Psoas muscle (tissue), 7 donors: ENCODE measurements at regions not wholly inside any gene's neighbourhood (a gene's known extent, or its start where the extent isn't known, plus 50 kb on each side); places are given as distances from the start of the nearest gene placed in this dataset.

Source experiments
- ATAC-seq, 4 donors: fragments of 200-7000 bp; cut with Tn5 transposase; one replicate each; pipeline ENCODE4 v1.9.1; 2020; ENCODE audit warnings: moderate library complexity in 3 of 4, mild to moderate bottlenecking in 2 of 4
- DNase-seq, 2 donors: peaks; one replicate each; pipeline ENCODE4 v3.0.0-alpha.2; 2020
- H3K27ac ChIP-seq: fragments of 200-600 bp; one replicate; pipeline ENCODE4 v1.8.0; 2022
- H3K27me3 ChIP-seq, 3 donors: fragments of 200-600 bp in 1 of 3; one replicate each; pipeline versions ENCODE4 v1.6.1 to v1.8.0; 2013 to 2022; ENCODE audit warnings: low read length in 2 of 3, mild to moderate bottlenecking in 2 of 3, moderate library complexity in 1 of 3; ENCODE audit not compliant: insufficient read depth in 3 of 3
- H3K36me3 ChIP-seq, 2 donors: fragments of 200-600 bp in 1 of 2; one replicate each; pipeline versions ENCODE4 v1.6.1 to v1.8.0; 2013 to 2022; ENCODE audit warnings: low read depth in 1 of 2, mild to moderate bottlenecking in 1 of 2, moderate library complexity in 1 of 2; ENCODE audit not compliant: insufficient read depth in 1 of 2
- H3K4me1 ChIP-seq: fragments of 200-600 bp; one replicate; pipeline ENCODE4 v1.8.0; 2022
- H3K4me3 ChIP-seq: fragments of 200-600 bp; one replicate; pipeline ENCODE4 v1.8.0; 2022; ENCODE audit warnings: mild to moderate bottlenecking
- H3K9me3 ChIP-seq: fragments of 200-600 bp; one replicate; pipeline ENCODE4 v1.8.0; 2022
- WGBS, 3 donors: extraction: QIAGEN DNeasy Blood & Tissue Kit; methylation state at CpG; one replicate each; pipeline versions ENCODE4 v1.1.6 to v1.1.7; 2013; 5-methylcytosine and 5-hydroxymethylcytosine counted together
- intact Hi-C, 2 donors: fragments of 100-400 bp; cut with DNase I; formaldehyde crosslinking; loops; one replicate each; pipeline versions ENCODE4 v1.11.0 to v1.14.2; 2022
- TF ChIP-seq, protein P1 (sequence below): fragments of 200-600 bp; IDR thresholded peaks from one replicate; pipeline ENCODE4 v1.8.0; 2022; ENCODE audit warnings: antibody characterized with exemption
- donor health status: healthy with polysubstance abuse.
- donor health status: DM: no; HTN: no; CAD: no; lungs with moderate emphysema.
- donor health status: Bipolar disorder and iron deficiency.
- donor health status: healthy.
- donor health status: DM: yes; HTN: yes; CAD: no.
- donor health status: DM: no; HTN: no; CAD: no.
- donor health status: DM: yes; HTN: yes; CAD: no.

DNA sequence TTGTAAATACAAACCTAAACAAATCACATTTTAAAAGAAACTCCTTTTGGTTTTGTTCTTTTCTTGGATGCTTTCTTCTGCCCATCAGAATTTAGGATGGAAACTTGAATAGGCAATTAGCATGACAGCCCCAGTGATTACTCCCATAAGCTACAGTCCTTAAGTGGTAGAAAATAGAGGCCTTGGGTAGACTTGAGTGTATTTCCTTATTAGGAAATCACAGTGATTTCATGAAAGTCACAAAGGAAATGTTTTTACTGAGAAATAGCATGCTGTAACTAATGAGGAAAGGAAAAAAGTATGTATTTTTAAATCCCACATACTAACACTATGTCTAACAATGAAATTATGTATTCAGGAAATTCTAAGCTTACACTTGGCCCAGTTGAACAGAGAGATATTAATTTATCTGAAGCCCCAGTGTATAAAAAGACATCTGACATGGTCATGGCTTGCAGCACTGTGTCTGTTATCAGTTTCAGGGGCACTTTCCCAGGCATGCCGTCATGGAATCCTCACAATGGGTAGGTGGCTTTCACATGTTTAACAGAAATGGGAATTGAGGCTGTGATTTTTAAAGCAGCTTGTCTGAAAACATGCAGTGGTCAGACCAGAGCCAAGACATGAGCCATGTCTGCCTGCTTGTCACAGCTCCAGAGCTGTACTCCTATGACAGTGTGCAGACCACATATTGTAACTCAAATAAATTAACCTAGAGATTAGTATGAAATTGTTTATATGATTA lies 79.7 kb upstream of the TRIB2 start:
- H3K27ac ChIP-seq, result no peak overlapping the region
- WGBS, 3 donors, result 21 to 30% (median 30%) methylated on average over 1 of the region's 1 CpG
- no peaks in the 10 kb centered on the region for H3K36me3 ChIP-seq
- intact Hi-C loops, result no loop called here
- no peak for DNase-seq
- no peaks in the 10 kb centered on the region for H3K27me3 ChIP-seq
- TF ChIP-seq, protein P1, sequence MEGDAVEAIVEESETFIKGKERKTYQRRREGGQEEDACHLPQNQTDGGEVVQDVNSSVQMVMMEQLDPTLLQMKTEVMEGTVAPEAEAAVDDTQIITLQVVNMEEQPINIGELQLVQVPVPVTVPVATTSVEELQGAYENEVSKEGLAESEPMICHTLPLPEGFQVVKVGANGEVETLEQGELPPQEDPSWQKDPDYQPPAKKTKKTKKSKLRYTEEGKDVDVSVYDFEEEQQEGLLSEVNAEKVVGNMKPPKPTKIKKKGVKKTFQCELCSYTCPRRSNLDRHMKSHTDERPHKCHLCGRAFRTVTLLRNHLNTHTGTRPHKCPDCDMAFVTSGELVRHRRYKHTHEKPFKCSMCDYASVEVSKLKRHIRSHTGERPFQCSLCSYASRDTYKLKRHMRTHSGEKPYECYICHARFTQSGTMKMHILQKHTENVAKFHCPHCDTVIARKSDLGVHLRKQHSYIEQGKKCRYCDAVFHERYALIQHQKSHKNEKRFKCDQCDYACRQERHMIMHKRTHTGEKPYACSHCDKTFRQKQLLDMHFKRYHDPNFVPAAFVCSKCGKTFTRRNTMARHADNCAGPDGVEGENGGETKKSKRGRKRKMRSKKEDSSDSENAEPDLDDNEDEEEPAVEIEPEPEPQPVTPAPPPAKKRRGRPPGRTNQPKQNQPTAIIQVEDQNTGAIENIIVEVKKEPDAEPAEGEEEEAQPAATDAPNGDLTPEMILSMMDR, result no peak
- no peaks in the 10 kb centered on the region for H3K9me3 ChIP-seq
- no peaks in the 10 kb centered on the region for H3K4me1 ChIP-seq
- no peak overlapping the region for H3K4me3 ChIP-seq
- no peak for ATAC-seq

DNA sequence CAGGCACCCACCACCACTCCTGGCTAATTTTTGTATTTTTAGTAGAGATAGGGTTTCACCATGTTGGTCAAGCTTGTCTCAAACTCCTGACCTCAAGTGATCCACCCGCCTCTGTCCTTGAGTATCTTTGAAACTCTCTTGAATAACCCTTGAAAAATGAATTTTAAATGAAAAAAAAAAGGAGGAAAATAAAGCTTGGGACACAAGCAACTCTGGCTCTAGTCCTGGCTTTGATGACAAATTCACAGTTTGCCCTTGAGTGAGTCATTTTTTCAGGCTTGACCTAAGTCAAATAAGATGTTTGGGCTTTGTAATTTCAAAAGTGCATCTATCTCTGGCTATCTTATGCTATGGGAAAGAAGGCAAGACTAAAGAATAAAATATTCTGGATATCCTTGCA lies 79.0 kb upstream of the TRIB2 start:
- Histone ChIP-seq H3K27me3 (no peaks in the 10 kb centered on the region), H3K4me3 (no peak overlapping the region), H3K36me3 (no peaks in the 10 kb centered on the region), H3K4me1 (no peaks in the 10 kb centered on the region), H3K27ac (no peak overlapping the region), H3K9me3 (no peaks in the 10 kb centered on the region)
- 86 to 100% (median 93%) methylated on average over 1 of the region's 1 CpG for WGBS, 3 donors
- no peak for DNase-seq
- intact Hi-C loops, result no loop called here
- no peak for ATAC-seq
- TF ChIP-seq, protein P1, result no peak

DNA sequence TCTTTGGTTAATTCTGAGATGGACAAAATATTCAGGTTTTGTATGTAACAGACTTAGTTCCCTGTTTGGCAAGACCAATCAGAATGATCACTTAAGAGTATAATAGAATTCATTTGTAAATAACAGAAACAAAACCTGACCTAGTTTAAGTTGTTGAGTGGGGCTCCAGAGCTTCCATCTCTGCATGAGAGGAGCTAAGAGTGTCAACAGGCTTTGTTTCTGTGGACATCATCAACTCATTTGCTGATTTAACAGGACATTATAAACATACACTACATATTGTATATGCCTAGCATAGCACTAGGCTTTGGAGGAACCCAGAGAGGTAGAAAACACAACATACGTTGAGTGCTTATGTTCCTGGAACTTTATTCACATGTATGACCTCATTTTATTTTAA lies 75.3 kb upstream of the TRIB2 start:
- Histone ChIP-seq H3K27ac (no peak overlapping the region), H3K27me3 (no peaks in the 10 kb centered on the region), H3K9me3 (no peaks in the 10 kb centered on the region), H3K4me1 (no peaks in the 10 kb centered on the region), H3K36me3 (no peaks in the 10 kb centered on the region), H3K4me3 (no peak overlapping the region)
- TF ChIP-seq, protein P1, result no peak
- WGBS, 3 donors, result 67 to 71% (median 69%) methylated on average over 1 of the region's 1 CpG
- intact Hi-C loops, result no loop called here
- ATAC-seq (no peak), DNase-seq (no peak)

DNA sequence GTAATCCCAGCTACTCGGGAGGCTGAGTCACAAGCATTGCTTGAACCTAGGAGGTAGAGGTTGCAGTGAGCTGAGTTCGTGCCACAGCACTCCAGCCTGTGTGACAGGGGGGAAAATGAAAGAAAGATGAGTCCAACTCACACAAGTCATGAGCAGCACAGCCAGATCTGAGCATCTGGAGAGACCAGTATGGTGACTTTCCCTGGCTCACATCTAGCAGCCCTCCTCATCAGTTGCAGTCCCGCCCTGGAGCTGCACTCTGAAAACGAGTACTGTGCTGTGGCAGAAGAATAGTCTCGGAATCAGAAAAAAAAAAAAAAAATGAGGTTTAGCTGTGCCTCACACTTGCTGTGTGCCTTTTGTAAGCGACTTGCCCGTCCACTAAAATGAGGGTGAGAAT lies 74.4 kb upstream of the TRIB2 start:
- H3K4me1 ChIP-seq, result no peaks in the 10 kb centered on the region
- H3K9me3 ChIP-seq, result no peaks in the 10 kb centered on the region
- TF ChIP-seq, protein P1, result no peak
- DNase-seq (no peak), ATAC-seq (no peak)
- no peak overlapping the region for H3K27ac ChIP-seq
- intact Hi-C loops, result no loop called here
- 81 to 87% (median 83%) methylated on average over 7 of the region's 7 CpGs for WGBS, 3 donors
- H3K4me3 ChIP-seq, result no peak overlapping the region
- no peaks in the 10 kb centered on the region for H3K27me3 ChIP-seq
- H3K36me3 ChIP-seq, result no peaks in the 10 kb centered on the region

DNA sequence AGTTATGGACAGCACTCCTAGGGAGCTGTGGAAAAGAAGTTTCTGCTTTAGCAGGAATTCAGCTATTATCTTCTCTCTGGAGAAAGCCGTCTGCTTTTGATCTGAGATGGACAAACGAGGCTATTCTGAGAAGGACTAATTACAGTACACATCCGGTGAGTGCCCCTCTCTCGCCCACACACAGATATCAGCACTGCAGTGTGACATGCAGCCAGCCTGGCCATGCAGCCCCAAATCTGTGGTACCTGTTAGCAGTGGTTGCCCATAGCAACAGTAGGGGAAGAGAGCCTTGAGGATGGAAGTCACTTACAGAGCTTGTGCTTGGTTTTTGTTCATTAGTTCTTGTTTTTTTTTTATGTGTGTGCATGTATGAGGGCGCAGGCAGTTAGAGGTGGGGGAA lies 73.9 kb upstream of the TRIB2 start:
- no peaks in the 10 kb centered on the region for H3K9me3 ChIP-seq
- no peaks in the 10 kb centered on the region for H3K27me3 ChIP-seq
- H3K36me3 ChIP-seq, result no peaks in the 10 kb centered on the region
- intact Hi-C loops, result no loop called here
- no peak overlapping the region for H3K4me3 ChIP-seq
- no peak for DNase-seq
- no peak overlapping the region for H3K27ac ChIP-seq
- WGBS, 3 donors, result 79 to 87% (median 80%) methylated on average over 5 of the region's 5 CpGs
- TF ChIP-seq, protein P1, result no peak
- H3K4me1 ChIP-seq, result no peaks in the 10 kb centered on the region
- ATAC-seq, result no peak
